HG03095 (cell line): ENCODE measurements at regions not wholly inside any gene's neighbourhood (a gene's known extent, or its start where the extent isn't known, plus 50 kb on each side); places are given as distances from the start of the nearest gene placed in this dataset.
A peak's percentile ranks its signal among the peaks of the same experiment; 100 is the strongest.
"Not testable (repeated sequence)": the region's sequence is repeated elsewhere in the genome, so short reads cannot be mapped to it uniquely, and the experiment has no call there.

Experiments
- ATAC-seq: cut with Tn5 transposase; IDR thresholded peaks from one replicate; pipeline ENCODE4 v1.9.1; 2021; ENCODE audit warnings: moderate library complexity; ENCODE audit not compliant: unreplicated experiment

- no peak for ATAC-seq
Observed at GRCh38 chr11:27244900-27245299, 118.1 kb downstream of the CCDC34 start.

- no peak for ATAC-seq
Observed at GRCh38 chr11:27242591-27242990, 120.4 kb downstream of the CCDC34 start.

GRCh38 chr11:27241311-27242122 is 121.5 kb downstream of the CCDC34 start:
- no peak for ATAC-seq

GRCh38 chr11:27239305-27239942 is 123.6 kb downstream of the CCDC34 start:
- no peak for ATAC-seq

GRCh38 chr11:27238811-27239210 is 124.2 kb downstream of the CCDC34 start:
- no peak for ATAC-seq

- ATAC-seq, result no peak
Observed at GRCh38 chr11:27237643-27238042, 125.4 kb downstream of the CCDC34 start.

- ATAC-seq, result no peak
Observed at GRCh38 chr11:27234961-27235360, 128.1 kb downstream of the CCDC34 start.

GRCh38 chr11:27234043-27234668 is 128.9 kb downstream of the CCDC34 start:
- ATAC-seq, result peak; percentile 97

- peak; percentile 10 for ATAC-seq
Observed at GRCh38 chr11:27233654-27234042, 129.4 kb downstream of the CCDC34 start.

- no peak for ATAC-seq
Observed at GRCh38 chr11:27231530-27231929, 131.5 kb downstream of the CCDC34 start.

GRCh38 chr11:27230192-27230572 is 132.8 kb downstream of the CCDC34 start:
- no peak for ATAC-seq

GRCh38 chr11:27229511-27230191 is 133.4 kb downstream of the CCDC34 start:
- ATAC-seq, result no peak

- ATAC-seq, result no peak
Observed at GRCh38 chr11:27228906-27229290, 134.1 kb downstream of the CCDC34 start.

- ATAC-seq, result no peak
Observed at GRCh38 chr11:27228232-27228905, 134.6 kb downstream of the CCDC34 start.

GRCh38 chr11:27227736-27228135 is 135.3 kb downstream of the CCDC34 start:
- no peak for ATAC-seq

GRCh38 chr11:27219487-27220039 is 143.5 kb downstream of the CCDC34 start:
- ATAC-seq, result not testable (repeated sequence)

GRCh38 chr11:27218421-27219038 is 144.5 kb downstream of the CCDC34 start:
- no peak for ATAC-seq

GRCh38 chr11:27217948-27218420 is 145.0 kb downstream of the CCDC34 start:
- ATAC-seq, result no peak

- no peak for ATAC-seq
Observed at GRCh38 chr11:27217496-27217895, 145.5 kb downstream of the CCDC34 start.
